Stomach (tissue), 8 donors: ENCODE measurements at regions not wholly inside any gene's neighbourhood (a gene's known extent, or its start where the extent isn't known, plus 50 kb on each side); places are given as distances from the start of the nearest gene placed in this dataset.
A peak's percentile ranks its signal among the peaks of the same experiment; 100 is the strongest.

ENCODE experiments used
- DNase-seq, 2 donors: peaks; one replicate each; pipeline versions ENCODE4 v3.0.0 to v3.0.0-alpha.2; 2013 to 2019
- H3K27ac ChIP-seq, 5 donors: fragments of 200-600 bp in 4 of 5; sonication (generic) in 4 of 5; one replicate each; pipeline ENCODE4 v1.5.1; 2013 to 2019; ENCODE audit warnings: mild to moderate bottlenecking in 1 of 5, moderate library complexity in 1 of 5
- H3K27me3 ChIP-seq, 3 donors: fragments of 200-600 bp; sonication (generic); one replicate each; pipeline ENCODE4 v1.5.1; 2017 to 2019; ENCODE audit warnings: mixed run types in 1 of 3
- H3K36me3 ChIP-seq, 4 donors: fragments of 200-600 bp; sonication (generic); 1 replicate in 3 of 4; 2 replicates in 1 of 4; pipeline ENCODE4 v1.5.1; 2016 to 2019
- H3K4me1 ChIP-seq, 4 donors: fragments of 200-600 bp; sonication (generic); one replicate each; pipeline ENCODE4 v1.5.1; 2016 to 2019
- H3K4me3 ChIP-seq, 4 donors: fragments of 200-600 bp; sonication (generic) in 3 of 4; one replicate each; pipeline ENCODE4 v1.5.1; 2016 to 2019; ENCODE audit warnings: mild to moderate bottlenecking in 1 of 4
- H3K9me3 ChIP-seq, 4 donors: fragments of 200-600 bp; sonication (generic); one replicate each; pipeline ENCODE4 v1.5.1; 2016 to 2019
- EP300 ChIP-seq: sonication (generic); formaldehyde crosslinking; IDR thresholded peaks from one replicate; pipeline ENCODE4 v1.6.1; 2017; ENCODE audit warnings: antibody characterized with exemption
- POLR2A ChIP-seq, 4 donors: fragments of 450-650 bp; IDR thresholded peaks; one replicate each; pipeline ENCODE4 v1.6.1; 2016; ENCODE audit warnings: antibody characterized with exemption in 4 of 4, control low read depth in 2 of 4, mild to moderate bottlenecking in 1 of 4, moderate library complexity in 1 of 4
- POLR2AphosphoS5 ChIP-seq, 3 donors: sonication (generic); formaldehyde crosslinking; IDR thresholded peaks; one replicate each; pipeline ENCODE4 v1.6.1; 2016; ENCODE audit warnings: antibody characterized with exemption in 3 of 3
- WGBS, 5 donors: extraction: QIAGEN DNeasy Blood & Tissue Kit in 3 of 5; methylation state at CpG; one replicate each; pipeline versions ENCODE4 v1.1.5 to v1.1.7; 2013 to 2018; 5-methylcytosine and 5-hydroxymethylcytosine counted together
- intact Hi-C: fragments of 100-400 bp; cut with DNase I; formaldehyde crosslinking; loops from one replicate; pipeline ENCODE4 v1.15.1; 2023; ENCODE audit warnings: low total_unique reads
- TF ChIP-seq, protein P1 (sequence below), 7 experiments: fragments of 450-650 bp in 4 of 7; fragments of 200-600 bp in 3 of 7; sonication (generic) in 3 of 7; IDR thresholded peaks; one replicate each; pipeline ENCODE4 v1.5.1; 2016 to 2019; ENCODE audit warnings: antibody characterized with exemption in 7 of 7, control low read depth in 2 of 7, mild to moderate bottlenecking in 1 of 7
- donor health status: healthy with polysubstance abuse.
- donor health status: Bipolar disorder and iron deficiency.
- donor health status: healthy.

DNA sequence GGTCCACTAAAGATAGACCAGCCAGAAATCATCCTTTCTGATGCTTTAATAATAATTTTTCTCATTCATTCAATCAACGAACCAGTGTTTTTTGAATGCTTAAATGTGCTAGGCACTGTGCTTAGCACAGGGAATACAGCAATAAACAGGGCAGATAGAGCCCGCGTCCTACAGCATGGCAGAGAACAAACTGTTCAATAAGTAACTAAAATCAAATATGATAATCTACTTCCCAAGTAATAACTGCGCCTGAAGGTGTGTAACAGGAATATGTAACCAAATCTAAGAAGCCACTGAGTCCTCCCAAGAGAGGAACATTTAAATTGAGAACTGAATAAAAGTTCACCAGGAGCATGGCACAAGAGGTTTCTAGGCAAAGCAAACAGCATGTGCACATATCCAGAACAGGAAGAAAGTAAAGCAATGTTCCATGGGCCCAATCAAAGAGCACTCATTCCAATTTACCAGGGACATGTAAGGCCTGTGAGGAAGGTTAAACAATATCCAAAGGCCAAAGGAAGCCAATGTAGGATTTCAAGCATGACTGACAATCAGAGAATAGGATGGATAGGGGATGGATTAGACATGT, 311.0 kb upstream of the RARB start:
- Histone ChIP-seq H3K9me3 (no peaks in the 10 kb centered on the region), H3K4me3 (no peak overlapping the region), H3K4me1 (peaks cover 0 to 10% (median 0%) of the 10 kb centered on the region in 4 donors), H3K36me3 (no peaks in the 10 kb centered on the region), H3K27ac (peak overlapping the region in 4 of 5 donors; percentile 6 to 39 (median 36)), H3K27me3 (no peaks in the 10 kb centered on the region)
- 37 to 60% (median 47%) methylated on average over 4 of the region's 4 CpGs for WGBS, 5 donors
- DNase-seq = no peak
- intact Hi-C loops = no loop called here
- no peak for TF ChIP-seq POLR2A (IDR thresholded peaks at IDR 0.05)
- TF ChIP-seq EP300 = no peak
- TF ChIP-seq, protein P1, sequence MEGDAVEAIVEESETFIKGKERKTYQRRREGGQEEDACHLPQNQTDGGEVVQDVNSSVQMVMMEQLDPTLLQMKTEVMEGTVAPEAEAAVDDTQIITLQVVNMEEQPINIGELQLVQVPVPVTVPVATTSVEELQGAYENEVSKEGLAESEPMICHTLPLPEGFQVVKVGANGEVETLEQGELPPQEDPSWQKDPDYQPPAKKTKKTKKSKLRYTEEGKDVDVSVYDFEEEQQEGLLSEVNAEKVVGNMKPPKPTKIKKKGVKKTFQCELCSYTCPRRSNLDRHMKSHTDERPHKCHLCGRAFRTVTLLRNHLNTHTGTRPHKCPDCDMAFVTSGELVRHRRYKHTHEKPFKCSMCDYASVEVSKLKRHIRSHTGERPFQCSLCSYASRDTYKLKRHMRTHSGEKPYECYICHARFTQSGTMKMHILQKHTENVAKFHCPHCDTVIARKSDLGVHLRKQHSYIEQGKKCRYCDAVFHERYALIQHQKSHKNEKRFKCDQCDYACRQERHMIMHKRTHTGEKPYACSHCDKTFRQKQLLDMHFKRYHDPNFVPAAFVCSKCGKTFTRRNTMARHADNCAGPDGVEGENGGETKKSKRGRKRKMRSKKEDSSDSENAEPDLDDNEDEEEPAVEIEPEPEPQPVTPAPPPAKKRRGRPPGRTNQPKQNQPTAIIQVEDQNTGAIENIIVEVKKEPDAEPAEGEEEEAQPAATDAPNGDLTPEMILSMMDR (IDR thresholded peaks at IDR 0.05) = no peak
- no peak for TF ChIP-seq POLR2AphosphoS5 (IDR thresholded peaks at IDR 0.05)

DNA sequence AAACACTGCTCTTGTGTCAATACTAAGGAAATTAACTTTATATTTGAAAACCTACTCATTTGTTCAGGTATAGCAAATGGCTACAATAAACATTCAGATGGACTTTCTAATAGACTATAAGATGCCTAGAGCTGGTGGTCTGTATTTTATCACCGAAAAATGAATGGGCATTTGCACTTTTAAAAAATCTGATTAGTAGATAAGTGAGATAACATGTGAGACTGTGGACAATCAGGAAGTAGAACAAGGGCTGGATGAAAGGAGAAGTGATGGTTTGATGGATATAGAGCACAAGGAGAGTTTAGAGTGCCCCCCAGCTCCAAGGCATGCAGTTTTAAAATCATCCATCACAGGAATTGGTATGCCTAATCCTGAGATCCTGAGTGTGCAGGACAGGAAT, 308.4 kb upstream of the RARB start:
- no peaks in the 10 kb centered on the region for H3K9me3 ChIP-seq
- peaks cover 0 to 10% (median 0%) of the 10 kb centered on the region in 4 donors for H3K4me1 ChIP-seq
- no peak overlapping the region for H3K27ac ChIP-seq
- intact Hi-C loops = no loop called here
- H3K36me3 ChIP-seq = no peaks in the 10 kb centered on the region
- H3K4me3 ChIP-seq = no peak overlapping the region
- DNase-seq = no peak
- WGBS, 5 donors = 91 to 100% (median 91%) methylated on average over 1 of the region's 1 CpG
- TF ChIP-seq POLR2A (IDR thresholded peaks at IDR 0.05) (no peak), POLR2AphosphoS5 (IDR thresholded peaks at IDR 0.05) (no peak), EP300 (no peak)
- TF ChIP-seq, protein P1 (IDR thresholded peaks at IDR 0.05) = no peak
- H3K27me3 ChIP-seq = no peaks in the 10 kb centered on the region

DNA sequence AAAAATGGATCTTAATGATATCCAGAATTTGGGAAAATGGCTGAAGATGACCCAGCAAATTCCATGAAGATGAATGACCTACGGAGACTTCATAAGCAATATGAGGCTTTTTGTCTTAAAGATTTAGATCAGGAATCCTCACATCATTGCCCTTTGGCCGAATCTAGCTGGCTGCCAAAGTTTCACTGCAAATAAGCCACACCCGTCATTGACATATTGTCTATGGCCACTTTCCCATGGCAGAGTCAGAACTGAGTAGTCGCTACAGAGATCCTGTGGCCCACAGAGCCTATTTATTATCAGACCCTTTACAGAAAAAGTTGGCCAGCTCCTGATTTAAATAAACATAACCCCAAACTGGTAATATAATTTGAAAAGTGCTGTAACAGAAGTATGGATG, 307.4 kb upstream of the RARB start:
- Histone ChIP-seq H3K4me3 (no peak overlapping the region), H3K4me1 (peaks cover 0 to 10% (median 0%) of the 10 kb centered on the region in 4 donors), H3K27ac (no peak overlapping the region), H3K9me3 (no peaks in the 10 kb centered on the region), H3K27me3 (no peaks in the 10 kb centered on the region), H3K36me3 (no peaks in the 10 kb centered on the region)
- intact Hi-C loops = no loop called here
- TF ChIP-seq POLR2A (IDR thresholded peaks at IDR 0.05) (no peak), EP300 (no peak), POLR2AphosphoS5 (IDR thresholded peaks at IDR 0.05) (no peak)
- TF ChIP-seq, protein P1 (IDR thresholded peaks at IDR 0.05) = no peak
- DNase-seq = peak in 1 of 2 donors; percentile 37
- WGBS, 5 donors = 32 to 38% (median 36%) methylated on average over 4 of the region's 4 CpGs

DNA sequence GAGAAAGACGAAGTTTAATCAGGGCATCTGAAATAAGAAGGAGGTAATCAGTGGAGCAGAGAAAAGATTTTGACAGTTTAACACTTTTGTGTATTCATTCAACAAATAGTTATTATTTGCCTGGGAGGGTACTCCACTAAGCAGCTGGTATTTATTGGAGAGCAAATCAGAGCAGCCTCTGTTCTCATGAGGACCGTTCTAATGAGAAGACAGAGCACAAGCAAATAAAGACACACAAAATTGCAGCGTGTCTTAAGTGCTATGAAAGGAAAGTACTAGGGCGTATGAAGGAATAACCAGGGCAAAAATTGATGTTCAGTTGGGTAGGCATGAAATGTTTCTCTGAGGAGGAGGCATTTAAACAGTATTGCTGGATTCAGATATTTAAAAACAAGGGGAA, 302.9 kb upstream of the RARB start:
- H3K27me3 ChIP-seq = no peaks in the 10 kb centered on the region
- WGBS, 5 donors = 67 to 85% (median 73%) methylated on average over 4 of the region's 4 CpGs
- H3K4me3 ChIP-seq = no peak overlapping the region
- peaks cover 6 to 29% (median 8%) of the 10 kb centered on the region in 4 donors for H3K9me3 ChIP-seq
- intact Hi-C loops = no loop called here
- no peaks in the 10 kb centered on the region for H3K36me3 ChIP-seq
- H3K27ac ChIP-seq = no peak overlapping the region
- no peak for TF ChIP-seq EP300
- TF ChIP-seq, protein P1 (IDR thresholded peaks at IDR 0.05) = no peak
- TF ChIP-seq POLR2A (IDR thresholded peaks at IDR 0.05) = no peak
- TF ChIP-seq POLR2AphosphoS5 (IDR thresholded peaks at IDR 0.05) = no peak
- H3K4me1 ChIP-seq = no peaks in the 10 kb centered on the region
- DNase-seq = no peak
